HEK293T (cell line): ENCODE measurements at regions not wholly inside any gene's neighbourhood (a gene's known extent, or its start where the extent isn't known, plus 50 kb on each side); places are given as distances from the start of the nearest gene placed in this dataset.

ENCODE experiments used
- ELF4 ChIP-seq: fragments of 450-650 bp; IDR thresholded peaks from 2 replicates; pipeline ENCODE4 v1.6.1; 2017; ENCODE audit warnings: antibody characterized with exemption
- FOXA1 ChIP-seq: fragments of 450-650 bp; IDR thresholded peaks from 2 replicates; pipeline ENCODE4 v1.6.1; 2016; ENCODE audit warnings: mild to moderate bottlenecking
- FOXK2 ChIP-seq: fragments of 450-650 bp; IDR thresholded peaks from 2 replicates; pipeline ENCODE4 v1.6.1; 2016; ENCODE audit warnings: mild to moderate bottlenecking
- NFRKB ChIP-seq: fragments of 450-650 bp; IDR thresholded peaks from 2 replicates; pipeline ENCODE4 v1.6.1; 2016; ENCODE audit warnings: mild to moderate bottlenecking, moderate library complexity

DNA sequence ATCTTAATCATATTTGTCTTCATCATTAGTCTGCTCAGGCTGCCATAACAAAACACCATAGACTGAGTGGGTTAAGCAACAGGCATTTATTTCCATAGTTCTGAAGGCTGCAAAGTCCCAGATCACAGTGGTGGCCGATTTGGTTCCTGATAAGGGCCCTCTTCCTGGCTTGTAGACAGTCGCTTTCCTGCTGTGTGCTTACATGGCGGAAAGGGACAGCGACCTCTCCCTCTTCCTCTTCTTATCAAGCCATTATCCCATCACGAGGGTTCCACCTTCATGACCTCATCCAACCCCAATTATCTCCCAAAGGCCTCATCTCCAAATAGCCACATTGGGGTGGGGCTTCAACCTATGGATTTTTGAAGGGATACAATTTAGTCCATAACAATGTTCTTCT is 84.0 kb downstream of the LYZL1 start:
- no peak for TF ChIP-seq NFRKB
- TF ChIP-seq ELF4 = no peak
- no peak for TF ChIP-seq FOXK2
- no peak for TF ChIP-seq FOXA1
